Fibroblast of lung (primary cell): ENCODE measurements at regions not wholly inside any gene's neighbourhood (a gene's known extent, or its start where the extent isn't known, plus 50 kb on each side); places are given as distances from the start of the nearest gene placed in this dataset.

Source experiments
- DNase-seq, 2 donors: peaks; one replicate each; pipeline versions ENCODE4 v3.0.0 to v3.0.0-alpha.2; 2010; ENCODE audit warnings: low read depth in 2 of 2
- H2AFZ ChIP-seq: 2 replicates; pipeline ENCODE4 v1.5.1; 2012; ENCODE audit warnings: low read length, control low read depth, inconsistent platforms
- H3K27ac ChIP-seq: 2 replicates; pipeline ENCODE4 v1.5.1; 2011; ENCODE audit warnings: low read length, control low read depth; ENCODE audit not compliant: insufficient read depth
- H3K27me3 ChIP-seq: 2 replicates; pipeline ENCODE4 v1.5.1; 2011; ENCODE audit warnings: mild to moderate bottlenecking, low read length; ENCODE audit not compliant: control insufficient read depth, insufficient read depth
- H3K36me3 ChIP-seq: 2 replicates; pipeline ENCODE4 v1.5.1; 2011; ENCODE audit warnings: low read length; ENCODE audit not compliant: control insufficient read depth, insufficient read depth
- H3K4me1 ChIP-seq: 2 replicates; pipeline ENCODE4 v1.5.1; 2011; ENCODE audit warnings: low read length; ENCODE audit not compliant: control insufficient read depth, insufficient read depth; ENCODE audit errors: extremely low read depth
- H3K4me2 ChIP-seq: 2 replicates; pipeline ENCODE4 v1.5.1; 2011; ENCODE audit warnings: low read length, control low read depth; ENCODE audit not compliant: insufficient read depth; ENCODE audit errors: extremely low read depth
- H3K4me3 ChIP-seq, 4 experiments: fragments of 200-600 bp in 1 of 4; sonication (generic) in 1 of 4; replicated peaks in 1 of 4; 2 replicates each; pipeline ENCODE4 v1.5.1; 2011 to 2016; ENCODE audit warnings: low read length in 4 of 4, low read depth in 3 of 4, mild to moderate bottlenecking in 3 of 4, control low read depth in 2 of 4, inconsistent platforms in 1 of 4, mixed read lengths in 1 of 4; ENCODE audit not compliant: insufficient read depth in 1 of 4; ENCODE audit errors: control extremely low read depth in 1 of 4
- H3K79me2 ChIP-seq: 2 replicates; pipeline ENCODE4 v1.5.1; 2012; ENCODE audit warnings: mild to moderate bottlenecking, low read length, inconsistent platforms; ENCODE audit not compliant: control insufficient read depth, insufficient read depth
- H3K9ac ChIP-seq: 2 replicates; pipeline ENCODE4 v1.5.1; 2011; ENCODE audit warnings: mild to moderate bottlenecking, low read length, control low read depth; ENCODE audit not compliant: insufficient read depth
- H3K9me3 ChIP-seq: 2 replicates; pipeline ENCODE4 v1.5.1; 2012; ENCODE audit warnings: low read depth, low read length; ENCODE audit not compliant: control insufficient read depth, insufficient read depth
- H4K20me1 ChIP-seq: 2 replicates; pipeline ENCODE4 v1.5.1; 2011; ENCODE audit warnings: low read length; ENCODE audit not compliant: control insufficient read depth, insufficient read depth; ENCODE audit errors: extremely low read depth
- EZH2 ChIP-seq: IDR thresholded peaks from 2 replicates; pipeline ENCODE4 v1.5.1; 2012; ENCODE audit warnings: low read length, control low read depth, mild to moderate bottlenecking; ENCODE audit errors: missing control alignments
- TF ChIP-seq, protein P1 (sequence below), 2 donors: IDR thresholded peaks in 1 of 2; conservative IDR thresholded peaks in 1 of 2; 1 replicate in 1 of 2; 2 replicates in 1 of 2; pipeline ENCODE4 v1.5.1; 2011 to 2012; ENCODE audit warnings: low read length in 2 of 2, control low read depth in 1 of 2, inconsistent platforms in 1 of 2, low read depth in 1 of 2, mild to moderate bottlenecking in 1 of 2

DNA sequence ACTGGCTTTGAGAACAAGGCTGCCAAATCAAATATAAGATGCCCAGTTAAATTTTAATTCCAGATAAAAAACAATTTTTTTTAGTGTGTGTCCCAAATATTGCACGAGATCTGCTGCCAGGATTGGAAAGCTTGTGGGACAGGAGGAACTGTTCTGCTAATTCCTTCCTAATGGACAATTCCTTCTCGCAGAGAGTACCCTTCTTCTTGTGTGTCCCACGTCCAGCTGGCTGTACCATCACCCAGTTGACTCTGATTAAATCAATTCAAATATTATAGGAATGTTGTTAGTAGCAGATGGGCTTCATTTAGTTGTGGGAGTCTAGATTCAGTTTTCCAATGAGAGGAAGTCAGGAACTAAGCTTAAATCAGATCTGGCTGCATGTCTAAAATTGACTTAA is 347.9 kb upstream of the ATP10A start:
- no peaks in the 10 kb centered on the region for H3K4me1 ChIP-seq
- DNase-seq: no peak
- no peaks in the 10 kb centered on the region for H3K9me3 ChIP-seq
- H4K20me1 ChIP-seq: no peaks in the 10 kb centered on the region
- TF ChIP-seq, protein P1, sequence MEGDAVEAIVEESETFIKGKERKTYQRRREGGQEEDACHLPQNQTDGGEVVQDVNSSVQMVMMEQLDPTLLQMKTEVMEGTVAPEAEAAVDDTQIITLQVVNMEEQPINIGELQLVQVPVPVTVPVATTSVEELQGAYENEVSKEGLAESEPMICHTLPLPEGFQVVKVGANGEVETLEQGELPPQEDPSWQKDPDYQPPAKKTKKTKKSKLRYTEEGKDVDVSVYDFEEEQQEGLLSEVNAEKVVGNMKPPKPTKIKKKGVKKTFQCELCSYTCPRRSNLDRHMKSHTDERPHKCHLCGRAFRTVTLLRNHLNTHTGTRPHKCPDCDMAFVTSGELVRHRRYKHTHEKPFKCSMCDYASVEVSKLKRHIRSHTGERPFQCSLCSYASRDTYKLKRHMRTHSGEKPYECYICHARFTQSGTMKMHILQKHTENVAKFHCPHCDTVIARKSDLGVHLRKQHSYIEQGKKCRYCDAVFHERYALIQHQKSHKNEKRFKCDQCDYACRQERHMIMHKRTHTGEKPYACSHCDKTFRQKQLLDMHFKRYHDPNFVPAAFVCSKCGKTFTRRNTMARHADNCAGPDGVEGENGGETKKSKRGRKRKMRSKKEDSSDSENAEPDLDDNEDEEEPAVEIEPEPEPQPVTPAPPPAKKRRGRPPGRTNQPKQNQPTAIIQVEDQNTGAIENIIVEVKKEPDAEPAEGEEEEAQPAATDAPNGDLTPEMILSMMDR (conservative IDR thresholded peaks at IDR 0.05 in 1 of 2, IDR thresholded peaks at IDR 0.05 in 1 of 2; ENCODE audit: low read depth in 1 of 2, low read length in 2 of 2): no peak
- no peak for TF ChIP-seq EZH2
- H3K79me2 ChIP-seq: no peaks in the 10 kb centered on the region
- no peak overlapping the region for H3K4me2 ChIP-seq
- H2AFZ ChIP-seq: no peak overlapping the region
- no peak overlapping the region for H3K9ac ChIP-seq
- H3K4me3 ChIP-seq: no peak overlapping the region
- no peaks in the 10 kb centered on the region for H3K27me3 ChIP-seq
- no peaks in the 10 kb centered on the region for H3K36me3 ChIP-seq
- H3K27ac ChIP-seq: no peak overlapping the region

GRCh38 chr15:26201177-26201858 is 338.2 kb upstream of the ATP10A start:
- H3K36me3 ChIP-seq: no peaks in the 10 kb centered on the region
- H3K4me3 ChIP-seq: no peak overlapping the region
- no peak overlapping the region for H3K9ac ChIP-seq
- H2AFZ ChIP-seq: no peak overlapping the region
- no peaks in the 10 kb centered on the region for H3K27me3 ChIP-seq
- H3K79me2 ChIP-seq: no peaks in the 10 kb centered on the region
- TF ChIP-seq EZH2: no peak
- TF ChIP-seq, protein P1 (conservative IDR thresholded peaks at IDR 0.05 in 1 of 2, IDR thresholded peaks at IDR 0.05 in 1 of 2; ENCODE audit: low read depth in 1 of 2, low read length in 2 of 2): no peak
- DNase-seq: no peak
- no peaks in the 10 kb centered on the region for H4K20me1 ChIP-seq
- no peaks in the 10 kb centered on the region for H3K9me3 ChIP-seq
- no peak overlapping the region for H3K4me2 ChIP-seq
- no peaks in the 10 kb centered on the region for H3K4me1 ChIP-seq
- H3K27ac ChIP-seq: no peak overlapping the region

- Histone ChIP-seq H4K20me1 (no peaks in the 10 kb centered on the region), H3K4me1 (no peaks in the 10 kb centered on the region), H2AFZ (no peak overlapping the region), H3K36me3 (no peaks in the 10 kb centered on the region), H3K9me3 (no peaks in the 10 kb centered on the region), H3K27me3 (no peaks in the 10 kb centered on the region), H3K27ac (no peak overlapping the region), H3K79me2 (no peaks in the 10 kb centered on the region), H3K9ac (no peak overlapping the region), H3K4me3 (no peak overlapping the region), H3K4me2 (no peak overlapping the region)
- TF ChIP-seq, protein P1 (conservative IDR thresholded peaks at IDR 0.05 in 1 of 2, IDR thresholded peaks at IDR 0.05 in 1 of 2; ENCODE audit: low read depth in 1 of 2, low read length in 2 of 2): no peak
- no peak for DNase-seq
Measured at GRCh38 chr15:26200427-26200826, 337.3 kb upstream of the ATP10A start.
